Gastroesophageal sphincter (tissue), 3 donors: ENCODE measurements at regions not wholly inside any gene's neighbourhood (a gene's known extent, or its start where the extent isn't known, plus 50 kb on each side); places are given as distances from the start of the nearest gene placed in this dataset.

Source experiments
- CTCF ChIP-seq, 4 experiments: fragments of 200-600 bp in 2 of 4; fragments of 450-650 bp in 2 of 4; sonication (generic) in 1 of 4; IDR thresholded peaks; one replicate each; pipeline ENCODE4 v1.5.1; 2017 to 2019; ENCODE audit warnings: antibody characterized with exemption in 4 of 4, mild to moderate bottlenecking in 2 of 4, moderate library complexity in 2 of 4
- EP300 ChIP-seq: sonication (generic); formaldehyde crosslinking; IDR thresholded peaks from one replicate; pipeline ENCODE4 v1.6.1; 2017; ENCODE audit warnings: antibody characterized with exemption, mild to moderate bottlenecking
- POLR2A ChIP-seq, 2 donors: fragments of 450-650 bp; IDR thresholded peaks; one replicate each; pipeline ENCODE4 v1.6.1; 2017; ENCODE audit warnings: antibody characterized with exemption in 2 of 2, mild to moderate bottlenecking in 2 of 2, moderate library complexity in 1 of 2
- POLR2AphosphoS5 ChIP-seq: sonication (generic); formaldehyde crosslinking; IDR thresholded peaks from one replicate; pipeline ENCODE4 v1.6.1; 2017; ENCODE audit warnings: antibody characterized with exemption

- no peak for TF ChIP-seq CTCF (IDR thresholded peaks at IDR 0.05)
- TF ChIP-seq POLR2A (IDR thresholded peaks at IDR 0.05): no peak
- no peak for TF ChIP-seq EP300
- no peak for TF ChIP-seq POLR2AphosphoS5
Measured at GRCh38 chr12:77343291-77343690, 277.9 kb upstream of the E2F7 start.
